H9 (cell line): ENCODE measurements at regions not wholly inside any gene's neighbourhood (a gene's known extent, or its start where the extent isn't known, plus 50 kb on each side); places are given as distances from the start of the nearest gene placed in this dataset.

Experiments used
- DNase-seq: peaks from one replicate; pipeline ENCODE4 v3.0.0-alpha.2; 2017
- H2AFZ ChIP-seq: one replicate; pipeline ENCODE4 v1.6.1; 2013; ENCODE audit warnings: mild to moderate bottlenecking, low read length, control low read depth, moderate library complexity
- H2AK5ac ChIP-seq: 2 replicates; pipeline ENCODE4 v1.6.1; 2013; ENCODE audit warnings: low read length, control low read depth, mixed read lengths; ENCODE audit not compliant: insufficient read length
- H2BK120ac ChIP-seq: one replicate; pipeline ENCODE4 v1.6.1; 2013; ENCODE audit warnings: low read depth, mild to moderate bottlenecking, low read length, control low read depth, inconsistent platforms; ENCODE audit not compliant: poor library complexity, severe bottlenecking
- H2BK12ac ChIP-seq: 2 replicates; pipeline ENCODE4 v1.6.1; 2013; ENCODE audit warnings: low read length, control low read depth, mixed read lengths, low read depth; ENCODE audit not compliant: insufficient read length
- H2BK15ac ChIP-seq: 2 replicates; pipeline ENCODE4 v1.6.1; 2013; ENCODE audit warnings: low read depth, low read length, control low read depth
- H2BK20ac ChIP-seq: one replicate; pipeline ENCODE4 v1.6.1; 2013; ENCODE audit warnings: low read depth, mild to moderate bottlenecking, low read length, control low read depth, inconsistent platforms; ENCODE audit not compliant: poor library complexity, severe bottlenecking
- H2BK5ac ChIP-seq: 2 replicates; pipeline ENCODE4 v1.6.1; 2013; ENCODE audit warnings: low read length, control low read depth, mixed read lengths; ENCODE audit not compliant: insufficient read length
- H3K14ac ChIP-seq: 2 replicates; pipeline ENCODE4 v1.6.1; 2013; ENCODE audit warnings: low read length, control low read depth; ENCODE audit not compliant: insufficient read depth
- H3K18ac ChIP-seq: 2 replicates; pipeline ENCODE4 v1.6.1; 2013; ENCODE audit warnings: low read depth, mild to moderate bottlenecking, mixed read lengths, low read length, control low read depth; ENCODE audit not compliant: insufficient read length
- H3K23ac ChIP-seq: 2 replicates; pipeline ENCODE4 v1.6.1; 2013; ENCODE audit warnings: low read length, control low read depth, mixed read lengths, low read depth; ENCODE audit not compliant: insufficient read length
- H3K23me2 ChIP-seq: 2 replicates; pipeline ENCODE4 v1.6.1; 2013; ENCODE audit warnings: low read depth, mild to moderate bottlenecking, mixed read lengths, low read length, control low read depth; ENCODE audit not compliant: insufficient read length, poor library complexity, severe bottlenecking
- H3K27ac ChIP-seq: 2 replicates; pipeline ENCODE4 v1.5.1; 2013; ENCODE audit warnings: low read length, control low read depth, mixed read lengths, low read depth; ENCODE audit not compliant: insufficient read length
- H3K27me3 ChIP-seq: 2 replicates; pipeline ENCODE4 v1.6.1; 2013; ENCODE audit warnings: low read length, control low read depth, inconsistent platforms; ENCODE audit not compliant: insufficient read depth
- H3K4ac ChIP-seq: 2 replicates; pipeline ENCODE4 v1.6.1; 2013; ENCODE audit warnings: low read depth, mild to moderate bottlenecking, control low read depth, inconsistent platforms, low read length, moderate library complexity
- H3K4me1 ChIP-seq: 2 replicates; pipeline ENCODE4 v1.6.1; 2013; ENCODE audit warnings: low read length, control low read depth, inconsistent platforms; ENCODE audit not compliant: insufficient read depth
- H3K4me2 ChIP-seq: 2 replicates; pipeline ENCODE4 v1.6.1; 2013; ENCODE audit warnings: low read length, control low read depth, mixed read lengths; ENCODE audit not compliant: insufficient read length, insufficient read depth
- H3K56ac ChIP-seq: 2 replicates; pipeline ENCODE4 v1.6.1; 2013; ENCODE audit warnings: low read depth, mild to moderate bottlenecking, mixed read lengths, low read length, control low read depth; ENCODE audit not compliant: insufficient read length
- H3K79me1 ChIP-seq: 2 replicates; pipeline ENCODE4 v1.6.1; 2013; ENCODE audit warnings: low read depth, mild to moderate bottlenecking, moderate library complexity, low read length, control low read depth, inconsistent platforms; ENCODE audit not compliant: insufficient read depth, poor library complexity, severe bottlenecking
- H3K79me2 ChIP-seq: 2 replicates; pipeline ENCODE4 v1.6.1; 2013; ENCODE audit warnings: low read length, control low read depth, inconsistent platforms; ENCODE audit not compliant: insufficient read depth
- H3K9ac ChIP-seq: 2 replicates; pipeline ENCODE4 v1.6.1; 2013; ENCODE audit warnings: low read length, control low read depth, mixed read lengths; ENCODE audit not compliant: insufficient read length; ENCODE audit errors: extremely low read depth
- H3K9me3 ChIP-seq: one replicate; pipeline ENCODE4 v1.6.1; 2013; ENCODE audit warnings: low read depth, low read length, inconsistent platforms; ENCODE audit not compliant: control insufficient read depth
- H3T11ph ChIP-seq: one replicate; pipeline ENCODE4 v1.6.1; 2013; ENCODE audit warnings: mild to moderate bottlenecking, low read length, control low read depth, inconsistent platforms
- H4K20me1 ChIP-seq: one replicate; pipeline ENCODE4 v1.6.1; 2013; ENCODE audit not compliant: control insufficient read depth, insufficient read length, insufficient read depth
- H4K5ac ChIP-seq: 2 replicates; pipeline ENCODE4 v1.6.1; 2013; ENCODE audit warnings: low read depth, mild to moderate bottlenecking, mixed read lengths, low read length, control low read depth; ENCODE audit not compliant: insufficient read length
- H4K8ac ChIP-seq: replicated peaks from 2 replicates; pipeline ENCODE4 v1.6.1; 2013; ENCODE audit warnings: low read length, control low read depth, mixed read lengths, low read depth; ENCODE audit not compliant: insufficient read length
- H4K91ac ChIP-seq: 2 replicates; pipeline ENCODE4 v1.6.1; 2013; ENCODE audit warnings: low read depth, mild to moderate bottlenecking, moderate library complexity, mixed read lengths, low read length, control low read depth; ENCODE audit not compliant: insufficient read length
- H3K27ac Mint-ChIP-seq, 3 experiments: 2 replicates in 2 of 3; 3 replicates in 1 of 3; pipeline ENCODE4 v1.8.0; 2020 to 2021; ENCODE audit warnings: mixed read lengths in 3 of 3, mild to moderate bottlenecking in 1 of 3, moderate library complexity in 1 of 3
- H3K27me3 Mint-ChIP-seq: 2 replicates; pipeline ENCODE4 v1.8.0; 2021; ENCODE audit warnings: low read depth, mild to moderate bottlenecking, moderate library complexity, mixed read lengths
- H3K36me3 Mint-ChIP-seq, 3 experiments: 2 replicates in 2 of 3; 3 replicates in 1 of 3; pipeline ENCODE4 v1.8.0; 2020 to 2021; ENCODE audit warnings: low read depth in 3 of 3, mixed read lengths in 3 of 3; ENCODE audit not compliant: insufficient read depth in 1 of 3
- H3K4me1 Mint-ChIP-seq, 2 experiments: 2 replicates each; pipeline ENCODE4 v1.8.0; 2020; ENCODE audit warnings: mixed read lengths in 2 of 2
- H3K4me3 Mint-ChIP-seq, 2 experiments: 2 replicates in 1 of 2; 3 replicates in 1 of 2; pipeline ENCODE4 v1.8.0; 2020 to 2021; ENCODE audit warnings: mild to moderate bottlenecking in 2 of 2, mixed read lengths in 2 of 2, moderate library complexity in 1 of 2
- H3K9me3 Mint-ChIP-seq, 2 experiments: 2 replicates in 1 of 2; 3 replicates in 1 of 2; pipeline ENCODE4 v1.8.0; 2020; ENCODE audit warnings: mild to moderate bottlenecking in 2 of 2, mixed read lengths in 2 of 2, moderate library complexity in 1 of 2
- WGBS: extraction: QIAGEN DNeasy Blood & Tissue Kit; methylation state at CpG from one replicate; pipeline ENCODE4 v1.1.7; 2013; ENCODE audit warnings: missing lambda C conversion rate, low lambda C conversion rate, mixed read lengths; ENCODE audit not compliant: insufficient read length; ENCODE audit errors: extremely low coverage; 5-methylcytosine and 5-hydroxymethylcytosine counted together
- TF ChIP-seq, protein P1 (sequence below): fragments of 200-600 bp; sonication (generic); conservative IDR thresholded peaks from 3 replicates; pipeline ENCODE4 v1.8.0; 2021; ENCODE audit warnings: antibody characterized with exemption, mild to moderate bottlenecking

DNA sequence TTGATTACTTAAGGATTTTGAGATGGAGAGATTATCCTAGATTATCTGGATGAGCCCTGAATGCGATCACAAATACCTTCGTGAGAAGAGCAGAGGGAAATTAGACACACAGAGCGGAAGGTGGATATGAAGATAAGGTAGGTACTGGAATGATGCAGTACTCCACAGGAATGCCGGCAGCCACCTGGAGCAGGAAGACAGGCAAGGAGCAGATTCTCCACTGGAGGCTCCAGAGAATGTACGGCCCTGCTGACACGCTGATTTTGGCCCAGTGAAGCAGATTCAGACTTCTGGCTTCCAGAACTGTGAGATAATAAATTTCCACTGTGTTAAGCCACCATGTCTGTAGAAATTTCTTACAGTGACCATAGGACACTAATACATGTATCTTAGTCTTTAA is 79.4 kb upstream of the PITX2 start:
- Mint-ChIP-seq H3K4me1 (peaks cover 0 to 3% of the 10 kb centered on the region in 2 experiments; a peak in 2 of 4 replicates), H3K4me3 (no peak overlapping the region), H3K27me3 (no peaks in the 10 kb centered on the region), H3K27ac (no peak overlapping the region; a peak in 1 of 7 replicates), H3K9me3 (peaks cover 0 to 5% of the 10 kb centered on the region in 2 experiments; a peak in 1 of 5 replicates), H3K36me3 (no peaks in the 10 kb centered on the region; a peak in 1 of 7 replicates)
- Histone ChIP-seq H3K4me1 (peaks cover 3% of the 10 kb centered on the region; the same call in 1 of the 2 replicates), H3K23ac (no peak overlapping the region), H3K27ac (no peak overlapping the region), H3K27me3 (no peaks in the 10 kb centered on the region), H3K4ac (no peak overlapping the region), H2AK5ac (no peak overlapping the region), H3K23me2 (no peaks in the 10 kb centered on the region), H2BK20ac (no peak overlapping the region), H2BK120ac (no peak overlapping the region), H4K20me1 (no peaks in the 10 kb centered on the region), H2BK5ac (no peak overlapping the region), H3K79me1 (no peaks in the 10 kb centered on the region), H2BK12ac (no peak overlapping the region), H3K9me3 (no peaks in the 10 kb centered on the region), H4K91ac (no peak overlapping the region), H3K4me2 (no peak overlapping the region), H2AFZ (no peak overlapping the region), H2BK15ac (no peak overlapping the region), H4K8ac (no peak overlapping the region), H3T11ph (no peak overlapping the region), H4K5ac (no peak overlapping the region), H3K79me2 (no peaks in the 10 kb centered on the region), H3K9ac (no peak overlapping the region), H3K18ac (no peak overlapping the region), H3K14ac (no peak overlapping the region), H3K56ac (no peak overlapping the region)
- TF ChIP-seq, protein P1, sequence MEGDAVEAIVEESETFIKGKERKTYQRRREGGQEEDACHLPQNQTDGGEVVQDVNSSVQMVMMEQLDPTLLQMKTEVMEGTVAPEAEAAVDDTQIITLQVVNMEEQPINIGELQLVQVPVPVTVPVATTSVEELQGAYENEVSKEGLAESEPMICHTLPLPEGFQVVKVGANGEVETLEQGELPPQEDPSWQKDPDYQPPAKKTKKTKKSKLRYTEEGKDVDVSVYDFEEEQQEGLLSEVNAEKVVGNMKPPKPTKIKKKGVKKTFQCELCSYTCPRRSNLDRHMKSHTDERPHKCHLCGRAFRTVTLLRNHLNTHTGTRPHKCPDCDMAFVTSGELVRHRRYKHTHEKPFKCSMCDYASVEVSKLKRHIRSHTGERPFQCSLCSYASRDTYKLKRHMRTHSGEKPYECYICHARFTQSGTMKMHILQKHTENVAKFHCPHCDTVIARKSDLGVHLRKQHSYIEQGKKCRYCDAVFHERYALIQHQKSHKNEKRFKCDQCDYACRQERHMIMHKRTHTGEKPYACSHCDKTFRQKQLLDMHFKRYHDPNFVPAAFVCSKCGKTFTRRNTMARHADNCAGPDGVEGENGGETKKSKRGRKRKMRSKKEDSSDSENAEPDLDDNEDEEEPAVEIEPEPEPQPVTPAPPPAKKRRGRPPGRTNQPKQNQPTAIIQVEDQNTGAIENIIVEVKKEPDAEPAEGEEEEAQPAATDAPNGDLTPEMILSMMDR: no peak
- DNase-seq: no peak
- WGBS: no CpG with 5 or more reads among the region's 6 CpGs
